Testis (tissue), 2 donors: ENCODE measurements at regions not wholly inside any gene's neighbourhood (a gene's known extent, or its start where the extent isn't known, plus 50 kb on each side); places are given as distances from the start of the nearest gene placed in this dataset.

ENCODE experiments used
- POLR2A ChIP-seq: fragments of 450-650 bp; IDR thresholded peaks from one replicate; pipeline ENCODE4 v1.6.1; 2017; ENCODE audit warnings: antibody characterized with exemption, mild to moderate bottlenecking, moderate library complexity
- TF ChIP-seq, protein P1 (sequence below), 3 experiments: fragments of 450-650 bp in 2 of 3; fragments of 200-600 bp in 1 of 3; sonication (generic) in 1 of 3; IDR thresholded peaks; one replicate each; pipeline ENCODE4 v1.5.1; 2016 to 2019; ENCODE audit warnings: antibody characterized with exemption in 3 of 3, mild to moderate bottlenecking in 2 of 3, moderate library complexity in 1 of 3

DNA sequence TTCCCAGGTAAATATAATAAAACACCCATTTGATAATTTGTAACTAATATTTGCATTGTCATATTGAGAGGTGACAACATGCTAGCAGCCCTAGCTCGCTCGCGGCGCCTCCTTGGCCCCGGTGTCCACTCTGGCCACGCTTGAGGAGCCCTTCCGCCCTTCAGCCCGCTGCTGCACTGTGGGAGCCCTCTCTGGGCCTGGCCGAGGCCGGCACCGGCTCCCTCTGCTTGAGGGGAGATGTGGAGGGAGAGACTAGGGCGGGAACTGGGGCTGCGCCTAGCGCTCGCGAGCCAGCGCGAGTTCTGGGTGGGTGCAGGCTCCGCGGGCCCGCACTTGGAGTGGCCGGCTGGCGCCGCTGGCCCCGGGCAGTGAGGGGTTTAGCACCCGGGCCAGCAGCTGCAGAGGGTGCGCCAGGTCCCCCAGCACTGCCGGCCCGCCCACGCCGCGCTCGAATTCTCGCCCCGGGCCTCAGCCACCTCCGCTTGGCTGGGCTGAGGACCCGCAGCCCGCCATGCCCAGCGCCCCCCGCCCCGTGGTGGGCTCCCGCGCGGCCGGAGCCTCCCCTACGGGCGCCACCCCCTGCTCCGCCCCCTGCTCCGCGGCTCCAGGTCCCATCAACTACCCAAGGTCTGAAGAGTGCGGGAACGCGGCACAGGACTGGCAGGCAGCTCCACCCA, 594.4 kb downstream of the SLITRK6 start:
- TF ChIP-seq, protein P1, sequence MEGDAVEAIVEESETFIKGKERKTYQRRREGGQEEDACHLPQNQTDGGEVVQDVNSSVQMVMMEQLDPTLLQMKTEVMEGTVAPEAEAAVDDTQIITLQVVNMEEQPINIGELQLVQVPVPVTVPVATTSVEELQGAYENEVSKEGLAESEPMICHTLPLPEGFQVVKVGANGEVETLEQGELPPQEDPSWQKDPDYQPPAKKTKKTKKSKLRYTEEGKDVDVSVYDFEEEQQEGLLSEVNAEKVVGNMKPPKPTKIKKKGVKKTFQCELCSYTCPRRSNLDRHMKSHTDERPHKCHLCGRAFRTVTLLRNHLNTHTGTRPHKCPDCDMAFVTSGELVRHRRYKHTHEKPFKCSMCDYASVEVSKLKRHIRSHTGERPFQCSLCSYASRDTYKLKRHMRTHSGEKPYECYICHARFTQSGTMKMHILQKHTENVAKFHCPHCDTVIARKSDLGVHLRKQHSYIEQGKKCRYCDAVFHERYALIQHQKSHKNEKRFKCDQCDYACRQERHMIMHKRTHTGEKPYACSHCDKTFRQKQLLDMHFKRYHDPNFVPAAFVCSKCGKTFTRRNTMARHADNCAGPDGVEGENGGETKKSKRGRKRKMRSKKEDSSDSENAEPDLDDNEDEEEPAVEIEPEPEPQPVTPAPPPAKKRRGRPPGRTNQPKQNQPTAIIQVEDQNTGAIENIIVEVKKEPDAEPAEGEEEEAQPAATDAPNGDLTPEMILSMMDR (IDR thresholded peaks at IDR 0.05), result no peak
- TF ChIP-seq POLR2A, result no peak
